ENCODE measurements at regions not wholly inside any gene's neighbourhood (a gene's known extent, or its start where the extent isn't known, plus 50 kb on each side); places are given as distances from the start of the nearest gene placed in this dataset.

DNA sequence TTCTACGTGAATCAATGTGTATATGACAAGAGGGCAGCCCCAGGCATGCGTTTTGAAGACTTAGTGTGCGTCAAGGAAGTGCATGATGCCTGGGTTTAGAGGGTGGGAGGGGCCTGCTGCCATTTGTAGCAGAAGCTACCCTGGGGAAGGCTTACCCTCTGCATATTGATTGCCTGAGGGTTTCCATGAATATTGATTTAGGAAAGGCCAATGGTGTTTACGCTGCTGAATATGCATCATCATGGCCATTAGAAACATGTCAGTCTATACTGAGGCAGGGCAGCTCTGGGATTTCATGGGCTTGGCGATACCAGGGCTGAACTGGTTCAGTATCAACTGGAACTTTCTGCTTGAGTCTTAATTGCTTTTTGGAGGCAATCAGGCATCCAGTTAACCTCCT, 259.3 kb downstream of the DCDC2C start:
- DNase-seq: no peak

DNA sequence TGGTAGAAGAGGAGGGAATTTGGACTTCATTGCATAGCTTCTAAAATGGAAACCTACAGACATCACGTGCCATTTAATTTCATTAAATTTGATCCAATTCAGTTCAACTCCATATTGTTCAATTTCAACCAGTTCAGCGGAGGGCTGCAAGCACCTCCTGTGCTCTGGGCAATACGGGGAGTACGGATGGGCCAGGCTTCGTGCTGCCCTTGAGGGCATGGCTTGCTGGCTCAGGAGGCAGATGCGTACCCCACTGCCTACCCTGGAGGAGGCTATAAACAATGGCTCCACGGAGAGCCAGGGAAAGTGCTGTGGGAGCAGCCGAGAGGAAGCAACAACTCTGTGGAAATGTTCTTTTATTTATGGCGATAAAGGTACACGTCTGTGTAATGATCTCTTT, 261.8 kb downstream of the DCDC2C start:
- no peak for DNase-seq

DNA sequence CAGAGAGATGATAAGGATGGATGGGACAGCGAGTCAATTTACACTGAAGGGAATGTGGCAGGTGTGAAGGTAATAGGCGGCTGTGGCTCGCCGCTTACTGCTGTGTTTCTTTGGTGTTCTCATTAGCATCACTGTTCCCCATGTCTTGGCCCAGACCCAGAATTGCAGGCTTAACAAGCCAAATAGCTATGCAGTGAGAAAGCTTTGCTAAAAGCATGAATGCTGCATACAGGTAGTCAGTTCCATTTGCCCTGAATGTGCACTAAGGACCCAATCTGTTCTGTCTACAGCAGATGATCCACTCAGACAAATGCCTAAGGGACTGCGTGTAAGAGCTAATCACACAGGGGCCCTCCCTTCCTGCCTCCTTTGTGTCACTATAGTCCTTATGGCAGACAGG, 262.6 kb downstream of the DCDC2C start:
- no peak for DNase-seq

DNA sequence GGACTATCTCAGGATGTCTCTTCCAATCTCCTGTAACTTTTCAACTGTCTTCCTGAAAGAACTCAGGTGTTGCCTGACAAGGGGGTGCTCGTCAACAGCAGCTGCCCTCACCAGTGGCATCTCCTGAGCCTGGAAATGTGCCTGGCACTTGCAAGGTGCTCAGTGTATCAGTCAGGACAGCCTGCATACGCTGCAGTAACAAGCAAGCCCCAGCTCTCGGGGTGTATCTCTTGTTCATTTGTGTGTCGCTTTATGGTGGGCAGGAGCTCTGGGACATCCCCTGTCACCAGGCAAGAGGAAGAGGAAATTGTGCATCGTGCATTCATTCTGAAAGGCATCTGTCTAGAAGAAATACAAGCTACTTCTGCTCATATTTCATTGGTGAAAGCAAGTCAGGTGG, 263.1 kb downstream of the DCDC2C start:
- no peak for DNase-seq

DNA sequence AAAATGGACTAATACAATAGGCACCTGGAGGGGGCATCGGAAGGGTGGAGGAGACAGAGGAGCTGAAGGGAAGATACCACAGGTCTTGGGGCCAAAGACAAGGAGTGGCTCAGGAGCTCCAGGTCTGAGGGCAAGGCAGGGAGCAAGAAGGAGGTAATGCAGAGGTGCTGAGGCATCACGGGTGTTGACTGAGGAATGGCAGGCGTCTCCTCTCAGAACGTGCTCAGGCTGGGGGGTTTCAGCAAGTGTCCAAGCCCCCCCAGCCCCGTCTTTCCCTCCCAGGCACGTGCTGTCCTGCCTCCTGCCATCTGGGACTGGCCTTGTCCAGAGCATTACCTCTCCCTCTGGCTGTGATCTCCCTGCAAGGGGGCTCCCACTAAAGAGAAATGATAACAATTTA, 265.4 kb downstream of the DCDC2C start:
- DNase-seq: no peak

DNA sequence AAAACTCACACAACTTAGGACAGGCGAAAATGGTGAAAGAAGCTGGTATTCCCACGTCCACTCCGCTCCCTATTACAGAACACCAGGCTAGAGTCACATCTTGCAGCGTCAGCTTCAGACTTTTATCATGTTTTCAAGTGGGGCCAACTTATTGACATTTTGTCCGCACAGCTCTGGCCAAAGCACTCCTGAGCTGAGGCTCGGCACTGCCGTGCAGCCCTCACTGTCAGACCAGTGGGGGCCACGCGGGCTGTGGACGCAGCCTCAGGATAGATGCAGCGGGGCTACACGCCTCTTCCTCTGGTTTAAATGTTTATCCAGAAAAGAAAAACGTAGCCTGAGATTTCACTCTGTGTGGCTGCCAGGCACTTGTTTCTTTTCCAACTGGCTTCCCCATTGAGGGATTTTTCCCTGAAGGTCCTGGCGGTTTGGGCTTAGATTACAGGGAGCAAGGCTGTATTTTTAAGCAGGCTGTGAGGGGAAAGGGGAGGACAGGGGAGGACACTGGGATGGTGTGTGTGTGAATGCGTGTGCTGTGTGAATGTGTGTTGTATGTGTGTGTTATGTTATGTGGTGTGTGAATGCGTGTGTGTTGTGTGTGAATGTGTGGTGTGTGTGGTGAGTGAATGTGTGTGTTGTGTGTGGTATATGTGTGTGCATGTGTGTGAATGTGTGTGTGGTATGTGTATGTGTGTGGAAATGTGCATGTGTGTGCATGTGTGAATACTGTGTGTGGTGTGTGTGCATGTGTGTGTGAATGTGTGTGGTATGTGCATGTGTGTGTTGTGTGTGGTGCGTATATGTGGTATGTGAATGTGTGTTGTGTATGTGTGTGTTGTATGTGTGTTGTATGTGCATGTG, 267.6 kb downstream of the DCDC2C start:
- no peak for DNase-seq

DNA sequence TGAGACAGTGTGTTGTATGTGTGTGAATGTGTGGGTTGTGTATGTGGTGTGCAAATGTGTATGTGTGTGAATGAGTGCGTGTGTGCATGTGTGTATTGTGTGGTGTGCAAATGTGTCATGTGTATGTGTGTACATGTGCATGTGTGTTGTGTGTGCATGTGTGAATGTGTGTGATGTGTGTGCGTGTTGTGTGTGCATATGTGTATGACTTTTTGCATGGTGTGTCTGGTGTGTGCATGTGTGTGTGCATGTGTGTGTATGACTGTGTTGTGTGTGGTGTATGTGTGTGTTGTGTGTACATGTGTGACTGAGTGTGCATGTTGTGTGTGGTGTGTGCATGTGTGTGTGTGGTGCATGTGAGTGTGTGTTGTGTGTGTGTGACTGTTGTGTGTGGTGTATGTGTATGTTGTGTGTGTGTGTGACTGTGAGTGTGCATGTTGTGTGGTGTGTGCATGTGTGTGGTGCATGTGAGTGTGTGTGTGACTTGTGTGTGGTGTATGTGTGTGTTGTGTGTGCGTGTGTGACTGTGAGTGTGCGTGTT, 268.3 kb downstream of the DCDC2C start:
- DNase-seq: no peak

DNA sequence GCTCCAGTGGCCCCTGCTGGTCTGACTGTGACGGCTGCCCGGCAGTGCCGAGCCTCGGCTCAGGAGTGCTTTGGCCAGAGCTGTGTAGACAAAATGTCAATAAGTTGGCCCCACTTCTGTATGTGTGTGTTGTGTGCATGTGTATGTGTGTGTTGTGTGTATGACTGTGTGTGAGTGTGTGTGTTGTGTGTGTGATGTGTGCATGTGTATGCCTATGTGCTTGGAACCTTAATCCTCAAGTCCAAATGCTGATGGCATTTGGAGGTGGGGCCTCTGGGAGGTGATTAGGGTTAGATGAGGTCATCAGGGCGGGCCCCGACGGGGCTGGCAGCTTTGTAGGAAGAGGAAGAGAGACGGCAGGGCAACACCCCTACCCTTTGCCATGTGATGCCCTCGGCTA, 269.0 kb downstream of the DCDC2C start:
- no peak for DNase-seq

DNA sequence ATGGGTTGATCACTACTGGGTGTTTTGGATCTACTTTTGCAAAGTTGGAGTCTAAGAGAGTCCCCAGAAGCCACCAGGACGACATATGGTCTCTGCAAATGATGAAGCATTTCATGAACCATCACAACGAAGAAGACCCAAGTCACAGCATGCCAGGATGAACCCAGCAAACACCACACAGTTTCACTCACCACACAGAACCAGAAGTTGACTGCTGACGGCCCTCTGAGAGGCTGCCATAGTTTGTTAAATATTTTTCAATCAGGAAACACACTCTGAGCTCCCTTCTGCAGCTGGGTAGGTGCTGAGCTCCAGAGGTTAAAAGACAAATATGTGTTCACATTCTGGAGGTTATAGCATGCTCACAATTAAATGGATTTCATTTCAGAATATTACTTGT, 271.4 kb downstream of the DCDC2C start:
- no peak for DNase-seq

DNA sequence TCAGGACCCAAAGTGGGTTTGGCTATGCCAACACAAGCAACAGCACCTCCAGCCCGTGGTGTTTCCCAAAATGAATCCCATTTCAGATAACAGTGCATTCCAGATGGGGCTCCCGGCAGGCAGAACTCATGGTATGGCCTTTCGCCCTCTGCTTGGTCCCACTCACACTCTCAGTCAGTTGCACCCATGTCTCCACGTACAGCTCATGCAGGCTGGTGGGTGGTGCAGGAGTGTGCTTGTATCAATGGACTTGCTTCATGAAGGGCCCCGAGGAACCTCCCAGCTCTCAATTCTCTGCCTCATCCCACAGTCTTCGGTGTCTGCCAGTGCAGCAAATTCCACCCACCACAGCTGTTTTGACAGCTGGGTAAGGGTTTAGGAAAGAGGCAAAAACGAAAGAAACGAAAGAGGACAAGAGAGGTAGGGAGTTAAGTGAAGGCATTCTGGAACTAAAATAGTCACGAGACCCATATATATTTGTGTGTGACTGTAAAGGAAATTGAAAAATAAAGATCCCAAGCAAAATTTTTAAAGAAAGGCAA, 278.1 kb downstream of the DCDC2C start:
- no peak for DNase-seq

DNA sequence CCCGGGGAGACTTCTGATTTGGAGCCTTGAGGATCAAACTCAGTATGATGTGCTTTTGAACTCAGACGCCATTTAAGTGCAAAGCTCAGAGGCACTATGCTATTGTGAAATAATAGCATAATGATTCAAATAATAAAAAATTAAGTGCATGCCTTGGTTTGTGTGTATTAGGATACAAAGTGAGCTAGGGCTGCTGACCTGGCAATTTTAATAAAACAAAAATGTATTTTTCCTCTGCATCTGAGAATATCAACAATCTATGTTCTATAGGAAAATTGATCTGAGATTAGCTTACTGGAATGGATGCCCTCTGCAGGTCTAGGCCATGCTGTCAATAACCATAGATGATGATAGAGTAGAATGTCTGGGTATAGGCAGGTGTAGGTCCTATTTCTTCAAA, 278.8 kb downstream of the DCDC2C start:
- no peak for DNase-seq

DNA sequence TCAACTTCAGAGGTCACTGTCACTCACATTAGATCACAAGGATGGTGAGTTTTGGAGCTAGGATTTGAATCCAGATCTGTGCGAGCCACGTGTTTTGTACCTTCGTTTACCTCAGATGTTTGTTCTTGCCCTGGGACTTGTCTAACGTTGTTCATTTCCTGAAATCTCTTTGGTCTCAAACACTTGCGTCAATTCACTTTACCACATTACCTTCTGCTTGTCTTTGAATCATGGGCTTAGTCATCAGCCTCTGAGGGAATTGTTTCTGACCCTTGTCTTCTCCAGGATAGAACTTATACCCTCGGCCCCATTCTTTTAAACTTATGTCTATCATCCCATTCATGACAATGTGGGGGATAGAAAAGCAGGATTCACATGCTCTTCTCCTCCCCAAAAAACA, 282.7 kb downstream of the DCDC2C start:
- no peak for DNase-seq

DNA sequence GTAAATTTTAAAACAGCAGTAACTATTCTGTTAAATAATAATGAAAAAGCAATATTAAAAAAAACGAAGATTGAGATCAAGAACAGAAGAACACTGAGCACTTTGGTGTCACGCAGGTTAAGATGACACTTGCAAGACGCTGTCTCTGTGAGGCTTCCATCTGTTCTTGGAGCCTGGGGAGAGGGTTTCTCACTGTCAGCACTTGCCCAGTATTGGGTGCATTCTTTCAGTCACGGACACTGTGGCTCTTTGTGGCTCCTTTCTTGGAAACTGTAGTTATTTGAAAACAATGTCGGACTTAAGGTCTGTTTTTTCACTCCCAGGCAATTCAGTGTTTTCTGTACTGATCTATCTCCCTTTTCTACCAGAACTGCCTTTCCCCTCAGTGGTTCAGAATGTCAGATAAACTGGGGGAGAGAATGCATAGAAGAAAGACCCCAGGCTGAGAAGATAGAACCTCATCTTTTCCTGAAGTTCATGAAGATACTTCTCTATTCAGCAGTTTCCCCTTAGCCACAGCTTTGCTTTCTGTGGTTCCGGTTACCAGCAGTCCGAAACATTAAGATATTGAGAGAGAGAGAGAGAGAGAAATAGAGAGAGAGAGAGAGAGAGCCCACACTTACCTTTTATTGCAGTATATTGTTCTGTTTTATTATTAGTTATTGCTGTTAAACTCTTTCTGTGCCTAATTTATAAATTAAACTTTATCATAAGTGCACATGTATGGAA, 283.3 kb downstream of the DCDC2C start:
- DNase-seq: no peak

DNA sequence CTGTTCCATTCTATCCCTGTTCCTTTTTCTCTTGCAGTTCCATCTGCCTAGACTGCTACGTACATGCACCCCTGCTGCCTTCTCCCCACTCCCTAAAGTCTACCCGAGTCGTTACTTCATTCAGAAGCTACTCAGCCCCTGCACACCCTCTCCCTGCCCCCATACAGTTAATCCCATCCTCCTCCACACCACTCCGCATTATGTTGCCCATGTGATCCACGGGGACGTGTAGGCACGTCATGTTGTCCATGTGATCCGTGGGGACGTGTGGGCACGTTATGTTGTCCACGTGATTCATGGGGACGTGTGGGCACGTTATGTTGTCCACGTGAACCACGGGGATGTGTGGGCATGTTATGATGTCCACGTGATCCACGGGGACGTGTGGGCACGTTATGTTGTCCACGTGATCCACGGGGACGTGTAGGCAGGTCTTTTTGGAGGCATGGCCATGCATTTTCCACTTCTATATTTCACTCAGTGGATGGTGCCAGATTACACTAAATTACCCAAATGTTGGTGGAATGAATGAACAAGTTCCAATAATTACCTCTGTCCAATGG, 299.5 kb downstream of the DCDC2C start:
- DNase-seq: no peak

DNA sequence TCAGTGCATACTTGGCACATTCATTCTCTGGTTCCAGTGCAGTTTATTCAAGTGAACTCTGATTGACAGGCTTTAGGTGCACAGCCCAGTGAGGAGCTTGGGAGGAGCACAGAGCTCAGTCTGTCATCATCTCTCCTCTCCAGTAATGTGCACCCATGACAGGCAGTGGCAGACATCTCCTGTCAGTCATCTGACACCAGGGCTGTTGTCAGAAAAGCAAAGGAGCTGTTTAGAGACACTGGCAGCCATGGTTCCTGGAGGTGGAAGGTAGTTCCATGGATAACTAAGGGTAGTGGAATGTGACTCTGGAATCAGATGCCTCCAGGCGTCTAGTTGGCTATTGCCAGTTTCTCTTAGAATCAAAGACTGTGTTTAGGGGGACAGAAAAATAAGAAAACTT, 308.8 kb downstream of the DCDC2C start:
- DNase-seq: no peak

DNA sequence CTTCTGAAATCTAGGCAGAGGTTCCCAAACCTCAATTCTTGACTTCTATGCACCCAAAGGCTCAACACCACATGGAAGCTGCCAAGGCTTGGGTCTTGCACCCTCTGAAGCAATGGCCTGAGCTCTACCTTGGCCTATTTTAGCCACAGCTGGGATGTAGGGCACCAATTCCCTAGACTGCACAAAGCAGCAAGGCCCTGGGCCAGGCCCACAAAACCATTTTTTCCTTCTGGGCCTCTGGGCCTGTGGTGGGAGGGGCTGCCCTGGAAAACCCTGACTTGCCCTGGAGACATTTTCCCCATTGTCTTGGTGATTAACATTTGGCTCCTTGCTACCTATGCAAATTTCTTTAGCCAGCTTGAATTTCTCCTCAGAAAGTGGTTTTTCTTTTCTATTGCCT, 315.2 kb downstream of the DCDC2C start:
- DNase-seq: no peak

DNA sequence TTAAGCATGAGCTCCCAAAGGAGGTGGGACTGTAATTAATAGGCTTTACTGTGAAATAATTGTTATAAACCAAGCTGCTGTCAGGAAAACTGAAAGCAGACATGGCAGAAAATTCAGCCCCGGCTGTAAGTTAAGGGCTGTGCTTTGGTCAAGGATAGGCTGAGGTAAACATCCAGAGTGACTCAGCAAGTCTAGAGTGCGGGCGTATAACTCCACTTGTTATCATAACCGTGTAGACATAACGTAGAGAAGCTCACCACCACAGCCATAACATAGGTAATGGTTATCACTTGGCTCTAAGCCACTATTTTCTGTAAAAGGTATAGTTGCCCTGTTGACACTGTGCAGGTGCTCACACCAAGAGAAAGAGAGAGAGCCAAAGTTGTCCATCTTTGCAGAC, 316.8 kb downstream of the DCDC2C start:
- no peak for DNase-seq

DNA sequence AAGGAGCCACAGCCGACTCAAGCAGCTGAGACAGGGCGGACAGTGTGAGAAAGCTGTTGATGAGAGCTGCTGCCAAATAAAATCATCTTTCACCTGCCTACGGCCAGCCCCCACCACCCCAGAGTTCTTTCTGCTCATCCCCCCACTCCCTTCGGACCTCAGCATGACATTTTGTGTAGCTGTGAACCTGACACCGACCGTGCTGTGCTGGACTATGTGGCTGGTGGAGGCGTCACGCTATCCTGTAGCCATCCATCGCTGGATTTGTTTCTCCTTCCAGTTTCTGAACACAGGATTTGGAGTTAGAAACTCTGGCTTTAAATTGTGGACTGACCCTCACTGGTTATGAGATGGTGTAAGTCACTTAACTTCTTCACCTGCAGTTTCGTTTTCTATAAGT, 317.3 kb downstream of the DCDC2C start:
- DNase-seq: no peak

DNA sequence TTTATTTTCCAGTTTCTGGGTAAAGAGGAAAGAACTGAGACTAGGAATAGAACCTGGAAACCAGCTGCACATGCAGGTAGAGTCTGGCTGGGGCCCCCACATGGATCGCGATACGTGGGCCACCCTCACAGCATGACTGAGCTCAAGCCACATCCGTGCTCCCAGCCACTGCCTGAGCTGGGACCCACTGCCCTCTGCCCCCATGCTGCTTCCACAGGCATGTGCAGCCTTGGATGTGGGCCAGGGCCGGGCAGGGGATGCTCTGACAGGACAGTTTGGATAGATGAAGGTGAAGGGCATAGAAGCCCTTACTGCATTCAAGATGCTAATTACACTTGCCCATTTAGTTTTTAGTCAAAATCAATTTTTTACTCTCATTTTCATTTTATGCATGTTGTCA, 321.2 kb downstream of the DCDC2C start:
- no peak for DNase-seq

DNA sequence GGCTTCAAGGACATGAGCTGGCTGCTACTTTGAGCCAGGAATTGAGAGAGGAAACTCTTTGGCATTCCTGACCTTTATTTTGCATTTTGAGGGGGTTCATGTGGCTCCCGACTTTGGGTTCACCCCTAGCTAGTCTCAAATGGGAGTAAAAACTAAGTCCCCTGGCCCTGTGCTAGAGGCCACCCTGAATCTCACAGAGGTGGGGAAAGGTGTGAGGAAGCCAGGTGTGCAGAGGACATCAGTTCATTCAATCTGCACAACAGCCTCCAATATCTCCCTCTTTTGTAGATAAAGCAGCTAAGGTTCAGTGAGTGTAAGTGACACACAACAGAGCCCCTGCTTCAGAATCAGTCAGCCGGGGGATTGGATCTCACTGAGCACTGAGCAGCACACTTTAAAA, 325.7 kb downstream of the DCDC2C start:
- no peak for DNase-seq

DNA sequence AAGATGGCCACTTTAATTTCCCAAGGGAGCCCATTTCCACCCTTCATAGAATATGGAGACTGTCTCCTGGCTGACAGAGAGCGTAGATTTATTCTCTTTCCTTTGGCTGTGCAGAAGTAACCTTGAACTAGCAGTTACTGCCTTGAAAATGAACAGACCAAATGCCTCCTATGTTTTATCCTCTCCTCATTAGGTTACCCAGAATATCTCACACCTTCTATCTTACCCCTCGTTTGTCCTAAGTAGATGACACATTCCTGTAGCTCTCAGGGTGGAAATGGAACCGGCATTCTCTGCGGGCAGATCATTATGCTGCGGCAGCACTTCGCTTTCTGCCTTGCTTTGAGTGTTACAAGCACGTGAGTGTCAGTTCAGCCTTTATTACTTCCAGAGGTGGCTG, 336.5 kb downstream of the DCDC2C start:
- DNase-seq: no peak

DNA sequence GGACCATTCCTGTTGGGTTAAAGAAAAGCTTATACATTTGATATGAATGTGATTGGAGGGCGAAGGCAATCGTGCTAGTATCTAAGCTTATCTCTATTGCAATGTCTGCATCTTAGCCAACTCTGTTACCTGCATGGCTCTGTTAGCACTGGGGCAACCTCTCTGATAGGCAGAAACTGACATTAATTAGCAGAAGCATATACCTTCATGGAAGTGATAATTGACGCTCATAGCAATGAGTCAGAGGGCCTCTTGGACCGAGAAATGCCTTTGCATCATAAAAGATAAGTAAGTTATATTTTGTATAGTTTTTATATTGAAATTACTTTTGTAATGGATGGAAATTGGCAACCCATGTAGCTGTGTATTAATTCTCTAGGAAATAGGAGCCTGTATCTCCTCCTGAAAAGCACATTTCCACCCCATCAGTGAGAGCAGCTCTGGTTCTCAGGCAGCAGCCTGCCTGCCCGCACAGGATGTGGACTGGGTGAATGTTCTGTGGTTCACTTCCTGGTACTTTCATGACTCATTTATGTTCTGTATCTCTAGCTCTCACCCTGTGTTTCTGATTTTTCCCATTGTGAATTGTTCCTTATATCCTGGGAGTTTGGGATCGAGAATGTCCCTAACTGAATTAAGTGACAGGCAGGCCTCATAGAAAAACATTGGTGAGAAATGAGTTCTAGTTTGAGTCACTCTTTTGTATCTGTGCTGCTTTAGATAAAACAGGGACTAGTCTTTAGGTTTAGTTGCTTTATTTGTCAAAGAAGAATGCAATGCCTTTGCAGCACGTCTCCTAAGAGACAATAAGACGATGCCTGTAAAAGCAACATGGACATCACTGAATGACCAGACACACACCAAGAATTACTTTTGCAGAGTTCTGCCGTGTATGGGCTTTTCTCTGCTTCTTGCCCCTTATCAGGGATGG, 344.9 kb downstream of the DCDC2C start:
- peak; percentile 49 for DNase-seq

DNA sequence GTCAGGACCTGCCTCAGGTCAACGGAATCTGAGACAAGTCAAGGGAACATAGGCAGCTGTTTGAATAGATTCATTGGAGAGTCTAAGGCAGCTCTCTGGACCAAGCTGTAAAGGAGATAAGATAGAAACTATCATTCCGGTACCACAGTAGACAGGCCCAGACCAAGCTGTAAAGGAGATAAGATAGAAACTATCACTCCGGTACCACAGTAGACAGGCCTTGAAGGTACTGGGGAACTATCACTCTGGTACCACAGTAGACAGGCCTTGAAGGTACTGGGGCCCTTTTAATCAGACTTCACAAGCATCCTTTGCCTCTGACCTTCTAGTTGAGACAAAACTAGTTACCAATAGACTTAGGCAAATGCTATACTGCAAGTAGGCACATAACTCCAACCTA, 346.1 kb downstream of the DCDC2C start:
- no peak for DNase-seq
